HL-60 (cell line): ENCODE measurements at regions not wholly inside any gene's neighbourhood (a gene's known extent, or its start where the extent isn't known, plus 50 kb on each side); places are given as distances from the start of the nearest gene placed in this dataset.
A peak's percentile ranks its signal among the peaks of the same experiment; 100 is the strongest.

Experiments
- DNase-seq, 2 experiments: peaks; one replicate each; pipeline ENCODE4 v3.0.0-alpha.2; 2010 to 2020; ENCODE audit warnings: low read depth in 1 of 2, low spot score in 1 of 2
- H3K27ac ChIP-seq: fragments of 250-450 bp; sonication (Bioruptor Pico); replicated peaks from 2 replicates; pipeline ENCODE4 v1.5.1; 2020; ENCODE audit warnings: mild to moderate bottlenecking, moderate library complexity
- H3K27me3 ChIP-seq: fragments of 250-450 bp; sonication (Bioruptor Pico); 2 replicates; pipeline ENCODE4 v1.5.1; 2021; ENCODE audit warnings: mild to moderate bottlenecking, moderate library complexity; ENCODE audit not compliant: insufficient read depth, poor library complexity, severe bottlenecking
- H3K4me3 ChIP-seq: replicated peaks from 2 replicates; pipeline ENCODE4 v1.5.1; 2011; ENCODE audit warnings: mild to moderate bottlenecking, control low read depth, low read length; ENCODE audit not compliant: insufficient read depth
- POLR2AphosphoS5 ChIP-seq: IDR thresholded peaks from 2 replicates; pipeline ENCODE4 v1.6.1; 2012; ENCODE audit warnings: low read depth
- SPI1 ChIP-seq: IDR thresholded peaks from 2 replicates; pipeline ENCODE4 v1.6.1; 2012; ENCODE audit warnings: low read depth, mild to moderate bottlenecking, borderline replicate concordance

DNA sequence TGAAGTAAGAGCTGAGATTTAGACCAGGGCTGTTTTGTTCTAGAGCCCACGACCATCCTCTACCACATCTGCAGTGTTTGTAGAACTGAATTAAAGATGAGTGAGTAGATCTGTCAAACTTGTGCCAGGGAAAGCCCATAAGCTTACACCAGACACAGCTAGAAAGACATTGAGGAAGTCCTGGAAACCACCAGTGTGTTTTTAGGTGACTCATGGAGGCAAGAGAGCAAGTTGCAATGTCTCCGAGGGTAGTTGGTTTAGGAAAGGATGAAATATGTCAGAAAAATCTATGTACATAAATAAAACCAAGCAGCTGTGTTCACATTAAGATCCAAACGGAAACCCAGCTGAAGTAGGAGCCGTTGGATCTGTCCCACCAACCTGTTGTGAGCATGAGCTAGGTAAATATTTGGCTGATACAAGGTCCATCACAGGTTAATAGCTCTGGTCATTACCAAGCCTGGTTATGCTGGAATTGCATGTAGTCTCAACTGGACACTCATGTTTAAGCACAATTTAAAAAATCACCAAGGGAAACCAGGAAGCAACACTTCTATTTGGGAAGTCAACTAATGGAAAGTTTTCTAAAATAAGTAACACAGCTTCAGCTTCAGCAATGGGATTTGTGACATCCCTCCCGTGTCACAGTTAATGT is 49.9 kb upstream of the PLEKHG3 start:
- no peaks in the 10 kb centered on the region for H3K27me3 ChIP-seq
- DNase-seq = peak; percentile 21 to 60
- no peak overlapping the region for H3K4me3 ChIP-seq
- no peak for TF ChIP-seq POLR2AphosphoS5
- peak; percentile 74 for TF ChIP-seq SPI1
- H3K27ac ChIP-seq = peak overlapping the region; percentile 3; the same call in 1 of the 2 replicates
